ENCODE measurements at regions not wholly inside any gene's neighbourhood (a gene's known extent, or its start where the extent isn't known, plus 50 kb on each side); places are given as distances from the start of the nearest gene placed in this dataset.

GRCh38 chr18:27274901-27275300, 89.8 kb upstream of the CHST9 start:
- DNase-seq (ENCODE audit: low read depth) = no peak

DNA sequence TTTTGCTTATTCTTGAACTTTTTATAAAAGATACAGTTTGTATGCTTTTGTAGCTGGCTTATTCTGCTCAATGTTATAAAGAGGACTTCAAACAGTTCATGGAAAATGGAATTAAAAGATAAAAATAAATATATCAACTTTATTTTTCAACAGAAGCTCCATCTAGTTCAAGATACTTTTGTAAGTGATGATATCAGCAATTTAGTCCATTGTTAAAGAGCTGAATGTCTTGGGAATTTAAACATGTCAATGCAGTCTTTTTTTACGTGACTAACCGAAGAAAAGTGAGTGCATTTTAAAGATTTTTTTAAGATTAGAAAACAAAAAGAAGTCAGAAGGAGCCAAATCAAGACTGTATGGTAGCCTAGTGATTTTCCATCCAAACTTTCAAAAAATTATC, 85.4 kb upstream of the CHST9 start:
- no peak for DNase-seq (ENCODE audit: low read depth)

DNA sequence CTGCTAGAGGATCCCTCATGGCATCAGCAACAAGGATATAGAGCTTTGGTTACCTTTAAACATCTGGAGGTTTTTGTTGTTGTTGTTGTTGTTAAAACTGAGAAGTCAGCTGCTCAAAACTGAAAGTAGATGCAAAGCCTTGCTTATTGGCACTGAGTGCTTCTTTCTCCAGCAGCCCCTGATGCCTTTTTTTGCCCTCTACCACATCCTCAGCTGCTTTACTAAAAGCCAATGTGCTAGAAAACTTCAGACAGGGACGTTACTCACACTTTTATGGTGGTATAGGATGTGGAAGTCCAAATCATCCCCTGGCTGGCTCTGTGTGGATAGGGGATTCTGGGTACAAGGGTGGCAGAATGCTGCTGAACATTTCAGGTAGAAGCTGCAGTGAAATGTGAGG, 78.3 kb upstream of the CHST9 start:
- no peak for DNase-seq (ENCODE audit: low read depth)

DNA sequence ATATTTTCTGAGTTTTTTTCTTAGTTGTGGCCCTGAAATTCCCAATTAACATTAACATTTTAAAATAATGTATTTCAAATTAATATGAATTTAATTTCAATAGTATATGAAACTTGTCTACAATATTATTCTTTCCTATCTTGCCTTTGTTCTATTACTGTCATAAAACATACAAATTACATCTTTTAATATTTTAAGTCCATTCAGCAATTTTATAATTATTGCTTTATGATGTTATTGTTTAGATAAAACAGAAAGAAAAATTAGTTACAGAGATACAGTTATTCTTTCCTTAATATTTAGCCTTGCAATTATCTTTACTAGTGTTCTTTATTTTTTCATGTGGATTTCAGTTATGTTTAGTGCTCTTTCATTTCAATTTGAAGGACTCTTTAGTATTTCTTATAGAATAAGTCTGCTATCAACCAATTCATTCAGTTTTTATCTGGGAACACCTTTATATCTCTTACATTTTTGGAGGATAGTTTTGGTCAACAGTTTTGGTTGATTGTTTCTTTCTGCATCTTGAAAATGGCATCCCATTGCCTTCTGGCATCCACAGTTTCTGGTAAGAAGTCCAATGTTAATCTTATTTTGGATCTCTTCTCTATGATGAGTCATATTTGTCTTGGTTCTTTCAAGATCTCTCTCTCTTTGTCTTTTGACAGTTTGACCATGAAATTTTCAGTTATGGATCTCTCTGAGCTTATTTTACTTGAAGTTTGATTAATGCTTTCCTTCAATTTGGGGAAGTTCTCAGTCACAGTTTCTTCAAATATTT, 76.9 kb upstream of the CHST9 start:
- DNase-seq (ENCODE audit: low read depth) = no peak

GRCh38 chr18:27253571-27253970, 68.5 kb upstream of the CHST9 start:
- no peak for DNase-seq (ENCODE audit: low read depth)

DNA sequence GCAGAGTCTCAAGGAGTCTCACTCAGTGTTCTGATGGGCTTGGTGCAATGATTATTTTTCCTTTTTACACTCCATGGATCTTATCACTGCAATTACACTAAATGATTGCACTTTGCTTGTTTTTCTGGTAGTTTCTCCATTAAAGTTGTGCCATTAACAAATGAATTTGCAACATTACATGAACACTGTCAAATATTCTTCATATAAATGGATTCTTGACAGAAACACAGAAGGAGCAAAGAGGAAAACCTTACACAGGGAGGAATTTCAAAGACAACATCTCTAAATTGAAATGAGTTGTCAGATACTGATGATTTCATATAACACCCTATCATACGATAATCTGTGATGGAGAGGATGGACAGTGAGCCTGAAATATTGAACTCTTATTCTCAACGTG, 65.4 kb upstream of the CHST9 start:
- DNase-seq (ENCODE audit: low read depth) = no peak

DNA sequence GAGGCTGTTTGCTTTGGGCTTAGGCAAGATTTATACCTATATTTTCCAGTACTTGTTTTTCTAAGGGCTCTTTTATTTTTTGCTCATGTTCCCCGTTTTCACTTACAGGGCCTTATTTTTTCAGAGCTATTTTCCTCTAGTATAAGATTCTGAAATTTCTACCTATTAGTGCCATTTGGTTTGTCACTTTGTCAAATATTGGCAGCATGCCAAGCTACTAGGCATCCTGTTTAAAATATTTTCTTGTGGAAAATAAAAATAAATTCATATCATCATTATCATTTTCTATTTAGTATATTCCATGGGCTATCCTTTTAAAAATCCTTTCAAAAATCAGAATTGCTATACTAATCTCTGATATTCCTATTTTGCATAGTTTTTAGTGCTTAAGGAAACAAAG, 64.8 kb upstream of the CHST9 start:
- DNase-seq (ENCODE audit: low read depth) = no peak

DNA sequence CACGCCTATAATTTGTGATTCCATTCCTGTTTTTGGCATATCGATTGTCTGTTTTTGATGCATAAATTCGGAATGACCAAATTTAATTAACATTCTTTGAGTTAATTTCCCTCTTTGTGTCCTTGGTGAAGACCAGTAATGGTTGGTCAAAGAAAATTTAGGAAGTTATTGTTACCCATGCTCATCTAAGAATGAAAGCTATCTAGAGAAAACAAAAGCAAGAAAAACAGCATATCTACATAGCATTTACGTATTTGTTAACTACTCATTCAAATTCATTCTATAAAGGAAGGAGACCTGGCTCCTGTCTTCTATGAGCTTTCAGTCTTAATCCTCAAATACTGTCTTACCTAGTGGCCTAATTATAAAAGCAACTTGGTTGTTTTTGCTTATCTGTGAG, 59.2 kb upstream of the CHST9 start:
- DNase-seq (ENCODE audit: low read depth) = no peak

DNA sequence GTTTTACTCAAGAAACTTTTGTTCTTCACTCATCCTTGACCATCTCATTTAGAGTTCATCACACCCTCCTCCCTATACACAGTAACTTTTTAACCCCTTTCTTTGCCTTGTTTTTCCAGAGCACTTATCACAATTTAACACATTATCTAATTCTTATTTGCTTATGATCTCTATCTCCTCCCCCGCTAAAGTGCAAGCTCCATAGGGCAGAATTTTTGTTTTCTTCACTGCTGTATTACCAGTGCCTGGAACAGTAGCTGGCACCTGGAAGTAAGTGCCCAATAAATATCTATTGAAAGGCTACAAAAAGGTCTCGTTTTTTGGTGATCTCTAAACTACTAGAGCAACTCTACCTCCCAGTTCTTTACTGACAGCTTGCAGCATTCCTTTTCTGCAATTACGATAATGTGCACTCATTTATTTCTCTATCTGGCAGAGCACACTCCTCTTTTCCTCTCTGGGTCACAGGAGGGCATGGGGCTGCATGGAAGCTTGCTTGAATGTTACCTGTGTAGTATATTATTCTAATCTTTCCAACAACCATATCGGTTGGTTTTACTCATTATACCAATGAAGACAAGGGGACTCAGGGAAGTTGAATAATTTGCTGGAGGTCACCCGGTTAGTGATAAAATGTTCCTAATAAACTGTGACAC, 57.4 kb upstream of the CHST9 start:
- no peak for DNase-seq (ENCODE audit: low read depth)

- DNase-seq (ENCODE audit: low read depth) = no peak
These were observed 55.3 kb upstream of the CHST9 start for GRCh38 chr18:27240383-27240782.

- no peak for DNase-seq (ENCODE audit: low read depth)
These were observed 54.6 kb upstream of the CHST9 start for GRCh38 chr18:27239669-27240068.

DNA sequence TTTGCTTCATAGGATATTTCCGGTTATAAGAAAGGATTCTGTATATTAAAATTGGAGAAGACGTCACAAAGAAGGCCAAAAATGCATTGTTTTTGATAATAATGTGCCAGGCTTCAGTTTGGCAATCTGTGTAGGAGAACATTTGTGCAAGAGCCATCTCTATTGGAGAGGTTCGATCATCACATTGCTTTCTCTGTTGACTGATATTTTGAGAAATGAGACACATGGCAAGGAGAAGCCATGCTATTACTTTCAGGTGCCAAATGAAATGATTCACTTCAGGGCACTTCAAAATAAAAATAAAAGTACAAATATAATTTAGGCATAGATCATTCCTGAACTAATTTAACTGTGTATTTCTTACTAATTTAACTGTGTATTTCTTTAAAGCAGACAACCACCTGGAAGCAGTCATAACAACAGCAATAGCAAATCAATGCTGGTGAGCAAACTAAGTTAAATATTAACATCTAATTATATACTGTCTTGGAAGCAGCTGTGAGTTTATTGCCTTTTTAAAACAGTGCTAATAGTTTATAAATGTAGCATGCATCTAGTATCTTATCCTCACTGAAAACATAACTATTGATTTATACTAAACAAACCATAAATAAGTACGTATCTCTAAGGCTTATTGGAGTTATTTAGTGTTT, 50.2 kb upstream of the CHST9 start:
- no peak for DNase-seq (ENCODE audit: low read depth)
